Activated T-cell treated with anti-CD3 and anti-CD28 coated beads for 4 hours (primary cell): ENCODE measurements at regions not wholly inside any gene's neighbourhood (a gene's known extent, or its start where the extent isn't known, plus 50 kb on each side); places are given as distances from the start of the nearest gene placed in this dataset.

Experiments
- DNase-seq: peaks from one replicate; pipeline ENCODE4 v3.0.0-alpha.2; 2020

- no peak for DNase-seq
Observed at GRCh38 chr11:127157225-127157624, 156.7 kb upstream of the KIRREL3 start.

DNA sequence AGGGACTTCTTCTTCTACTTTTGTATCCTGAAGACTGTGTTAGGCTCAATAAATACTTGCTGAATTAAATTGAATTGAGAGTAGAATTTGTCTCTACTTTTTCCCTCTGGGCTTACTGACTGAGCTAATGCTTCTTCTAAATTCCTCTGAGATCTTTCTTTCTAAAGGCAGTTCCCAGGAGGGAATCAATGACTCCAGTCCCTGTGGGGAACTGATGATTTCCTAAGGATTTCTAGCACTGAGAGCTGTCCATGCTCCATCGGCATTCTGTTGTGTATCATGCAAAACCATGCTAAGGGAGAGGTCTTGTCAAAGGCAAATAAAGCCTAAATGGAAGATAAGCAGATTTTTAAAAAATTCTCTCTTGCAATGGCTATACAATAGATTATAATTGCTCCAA, 148.8 kb upstream of the KIRREL3 start:
- DNase-seq: no peak

- no peak for DNase-seq
Observed at GRCh38 chr11:127143251-127143650, 142.7 kb upstream of the KIRREL3 start.

- no peak for DNase-seq
Observed at GRCh38 chr11:127138613-127139012, 138.0 kb upstream of the KIRREL3 start.

DNA sequence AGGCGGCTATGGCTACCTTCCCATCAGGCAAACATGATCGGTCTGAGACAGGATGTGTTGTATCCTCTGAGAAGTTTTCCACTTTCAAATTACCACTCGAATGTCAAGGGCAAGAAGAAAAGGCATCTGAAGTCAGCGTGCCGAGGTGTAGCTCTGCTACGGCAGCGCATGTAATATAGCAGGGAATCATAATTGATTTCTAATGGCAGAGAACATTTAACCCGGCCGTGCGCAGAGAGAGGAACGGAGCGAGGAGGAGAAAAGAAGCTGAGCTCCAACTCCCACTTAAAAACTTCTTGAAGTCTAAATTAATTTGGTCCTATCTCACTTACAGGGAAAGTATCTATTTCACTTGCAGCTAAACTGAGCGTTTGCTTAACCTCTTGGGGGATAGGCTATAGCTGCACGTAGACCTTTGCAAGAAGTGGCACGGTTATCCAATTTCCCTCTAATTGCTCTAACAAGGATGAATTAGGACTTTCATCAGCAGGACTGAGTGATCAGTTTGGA, 137.3 kb upstream of the KIRREL3 start:
- no peak for DNase-seq

DNA sequence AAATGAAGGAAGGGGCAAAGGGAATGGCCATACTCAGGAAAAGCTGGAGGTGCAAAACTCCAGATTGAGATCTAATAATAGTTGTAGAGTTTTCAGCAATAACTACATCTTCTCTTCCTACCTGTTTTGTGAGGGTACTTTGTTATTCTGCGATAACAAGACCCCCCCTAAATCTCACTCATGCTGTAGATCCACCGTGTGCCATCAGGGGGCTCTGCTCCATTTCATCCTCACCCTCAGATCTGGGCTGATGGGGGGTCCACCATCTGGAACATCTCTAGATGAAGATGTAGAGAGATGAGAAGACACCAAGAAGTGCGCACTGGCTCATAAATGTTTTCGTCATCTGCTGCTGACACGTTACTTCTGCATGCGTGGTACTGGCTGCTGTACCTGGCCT, 135.9 kb upstream of the KIRREL3 start:
- DNase-seq: no peak

DNA sequence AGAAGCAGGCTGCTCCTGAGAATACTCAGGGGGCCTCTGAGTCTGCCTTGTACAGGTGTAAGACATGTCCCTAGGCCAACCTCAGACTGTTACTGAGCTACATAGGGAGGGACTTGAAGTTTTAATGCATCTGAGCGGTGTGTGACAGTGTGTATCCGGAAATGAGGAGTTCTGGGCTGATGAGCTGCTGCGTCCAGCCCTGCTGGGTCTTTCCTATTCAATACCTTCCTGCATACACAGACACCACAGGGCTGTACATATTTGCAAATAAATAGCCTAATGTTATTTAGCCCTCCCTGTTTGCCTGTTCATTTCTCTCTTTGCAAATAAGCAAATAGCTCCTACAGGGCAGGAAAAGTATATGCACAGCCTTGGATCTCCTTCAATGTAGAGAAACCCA, 134.7 kb upstream of the KIRREL3 start:
- DNase-seq: no peak

GRCh38 chr11:127133061-127133460, 132.5 kb upstream of the KIRREL3 start:
- DNase-seq: no peak

DNA sequence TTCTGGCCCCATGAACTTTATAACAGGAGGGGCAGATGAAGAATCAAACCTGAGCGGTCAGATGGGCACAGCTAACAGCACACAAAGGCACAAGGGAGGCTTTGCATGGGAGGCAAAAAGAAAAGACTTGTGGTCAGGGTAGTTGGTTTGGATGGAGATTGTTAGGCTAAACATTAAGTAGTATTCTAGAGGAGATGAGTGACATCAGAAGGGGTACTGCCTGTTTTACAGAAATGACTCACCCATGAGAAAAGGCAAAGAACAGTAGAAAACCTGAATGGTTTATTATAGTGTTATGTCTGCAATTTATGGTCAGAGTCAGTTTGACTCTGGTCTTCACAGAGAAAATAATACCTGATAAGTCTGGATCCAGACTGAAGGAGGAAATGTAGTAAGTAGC, 129.8 kb upstream of the KIRREL3 start:
- DNase-seq: no peak

GRCh38 chr11:127126986-127127385, 126.4 kb upstream of the KIRREL3 start:
- DNase-seq: no peak

DNA sequence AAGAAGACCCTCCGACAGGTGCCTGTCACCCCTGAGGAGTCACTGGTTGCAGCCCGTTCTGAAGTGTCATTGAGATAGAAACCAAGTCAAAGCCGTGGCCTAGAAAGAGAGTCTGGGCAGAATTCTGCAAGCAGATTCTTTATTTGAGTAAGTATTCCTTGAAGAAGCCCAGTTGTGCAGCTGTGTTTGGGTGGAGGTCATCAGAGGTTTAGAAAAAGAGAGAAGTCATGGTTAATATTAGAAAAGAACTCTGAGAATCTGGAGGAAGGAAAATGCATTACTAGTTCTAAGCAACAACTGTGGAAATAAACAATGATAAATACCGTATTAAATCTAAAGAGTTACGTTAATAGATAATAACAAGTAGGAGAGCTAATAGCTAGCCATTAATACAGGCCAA, 118.8 kb upstream of the KIRREL3 start:
- DNase-seq: no peak

DNA sequence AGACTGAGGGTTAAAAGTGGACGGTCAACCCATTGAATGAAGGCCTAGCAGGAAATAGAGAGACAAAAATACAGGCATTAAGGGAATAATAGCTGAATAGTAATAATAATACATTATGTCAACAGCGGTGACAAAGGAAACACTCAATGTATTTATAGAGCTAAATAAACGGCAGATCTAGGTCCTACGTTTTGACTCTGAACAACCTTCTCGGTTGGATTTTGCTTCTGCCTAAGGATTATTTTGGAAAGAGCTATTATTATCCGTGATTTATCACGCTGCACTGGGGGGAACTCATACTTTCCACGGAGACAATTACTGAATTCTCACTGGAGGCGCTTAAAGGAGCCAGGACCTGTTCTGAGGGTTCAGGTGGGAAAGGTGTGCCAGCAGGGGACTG, 118.2 kb upstream of the KIRREL3 start:
- DNase-seq: no peak

GRCh38 chr11:127117231-127117739, 116.7 kb upstream of the KIRREL3 start:
- no peak for DNase-seq

DNA sequence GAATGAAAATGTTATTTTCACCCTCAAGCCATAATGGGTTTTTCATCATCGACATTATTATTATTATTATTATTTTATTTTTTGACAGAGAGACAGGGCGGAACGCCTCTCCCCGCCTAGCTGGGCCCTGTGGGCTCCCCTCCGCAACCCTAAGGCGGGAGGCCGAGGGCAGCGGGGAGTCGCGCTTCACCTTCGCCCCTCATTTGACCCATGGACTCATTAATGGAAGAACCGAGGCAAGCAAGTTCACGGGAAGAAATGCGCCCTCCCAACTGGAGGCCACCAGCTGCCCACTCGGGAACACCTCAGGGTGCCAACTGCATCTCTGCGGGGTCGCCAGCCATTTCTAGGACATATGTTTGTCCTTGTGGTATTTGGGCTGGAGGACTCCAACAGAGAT, 115.3 kb upstream of the KIRREL3 start:
- no peak for DNase-seq

DNA sequence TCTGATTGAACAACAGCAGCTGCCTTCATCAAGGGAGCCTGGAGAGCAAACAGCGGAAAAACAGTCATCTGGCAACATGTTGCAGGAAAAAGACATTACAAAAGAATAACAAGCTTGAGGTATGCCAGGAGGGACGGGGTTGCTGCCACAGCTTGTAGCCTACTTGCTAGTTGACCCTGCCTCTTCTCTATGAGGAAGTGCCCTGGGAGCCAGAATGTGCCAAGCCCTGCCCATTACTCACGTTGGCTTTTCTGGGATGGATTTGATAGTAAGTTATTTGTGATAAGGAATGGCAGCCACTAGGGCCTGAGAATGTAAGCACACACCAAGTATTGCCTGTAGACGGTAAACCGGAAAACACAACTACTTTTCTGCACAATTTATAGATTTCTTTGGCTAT, 113.5 kb upstream of the KIRREL3 start:
- no peak for DNase-seq

GRCh38 chr11:127110542-127110941, 110.0 kb upstream of the KIRREL3 start:
- no peak for DNase-seq

DNA sequence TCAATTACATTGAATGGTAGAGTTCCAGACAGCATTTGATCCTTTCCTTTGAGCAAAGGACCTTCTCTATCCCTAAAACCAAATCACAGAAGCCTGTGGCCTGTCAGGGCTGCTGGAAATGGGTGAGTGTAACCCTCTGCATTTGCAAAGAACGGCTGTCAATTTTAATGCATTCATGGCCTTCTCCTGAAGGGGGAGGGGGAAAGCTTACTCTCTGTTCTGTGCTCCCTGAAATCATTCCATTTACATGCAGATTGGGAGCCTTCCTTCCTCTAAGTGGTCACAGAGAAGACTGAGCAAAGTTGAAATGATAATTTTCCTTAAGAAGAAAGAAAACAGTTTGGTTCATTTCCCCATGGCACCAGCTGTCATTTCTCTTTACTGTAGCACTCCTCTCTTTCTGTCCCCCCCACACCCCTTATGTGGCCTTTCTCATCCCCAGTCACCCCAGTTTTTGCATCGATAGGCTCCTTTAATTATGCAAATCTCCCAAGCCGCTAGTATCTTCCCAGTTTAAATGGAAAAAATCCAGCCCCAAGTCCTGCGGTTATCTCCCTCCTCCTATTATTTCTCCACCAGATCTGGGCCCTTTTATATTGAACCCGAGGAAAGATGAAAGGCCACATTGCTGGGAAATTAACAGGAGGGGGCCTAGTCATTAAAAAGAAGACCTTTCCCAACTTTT, 109.4 kb upstream of the KIRREL3 start:
- no peak for DNase-seq

DNA sequence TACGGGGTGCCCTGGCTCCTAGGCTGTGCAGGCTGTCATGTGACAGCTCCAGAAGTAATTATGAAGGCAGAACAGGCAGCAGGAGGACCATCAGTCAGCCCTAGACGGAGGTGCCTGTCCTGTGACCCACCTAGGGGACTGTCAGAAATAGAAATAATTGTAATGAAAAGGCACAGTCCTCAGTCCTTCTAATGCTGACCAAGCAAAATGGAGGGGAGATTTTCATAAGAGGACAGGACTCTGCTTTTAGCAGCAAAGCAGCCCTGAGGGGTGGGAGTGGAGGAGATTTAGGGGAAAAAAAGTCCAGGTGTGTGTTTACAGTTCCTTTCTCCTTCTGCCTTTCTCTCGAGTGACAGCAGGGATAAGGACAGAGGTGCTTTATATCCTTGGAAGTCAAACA, 108.3 kb upstream of the KIRREL3 start:
- no peak for DNase-seq

DNA sequence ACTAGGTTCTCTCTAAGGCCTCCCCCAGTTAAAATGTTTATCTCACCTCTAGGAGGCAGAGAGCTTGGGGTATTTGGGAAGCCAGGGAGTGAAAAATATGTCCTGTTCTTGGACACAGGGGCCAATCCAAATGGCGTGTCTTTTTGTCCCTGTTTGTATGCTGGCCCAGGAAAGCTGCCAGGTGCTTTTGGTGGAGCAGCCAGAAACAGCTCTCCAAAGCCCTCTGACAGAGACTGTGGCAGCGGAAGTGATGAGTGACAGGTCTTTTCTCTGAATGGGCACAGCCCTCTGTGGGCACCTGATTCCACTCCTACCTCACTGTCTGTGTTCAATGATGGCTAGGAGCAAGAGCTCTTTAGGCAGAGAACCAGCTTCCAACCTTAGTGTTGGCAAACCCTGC, 106.4 kb upstream of the KIRREL3 start:
- no peak for DNase-seq

GRCh38 chr11:127105593-127106541, 105.3 kb upstream of the KIRREL3 start:
- no peak for DNase-seq

DNA sequence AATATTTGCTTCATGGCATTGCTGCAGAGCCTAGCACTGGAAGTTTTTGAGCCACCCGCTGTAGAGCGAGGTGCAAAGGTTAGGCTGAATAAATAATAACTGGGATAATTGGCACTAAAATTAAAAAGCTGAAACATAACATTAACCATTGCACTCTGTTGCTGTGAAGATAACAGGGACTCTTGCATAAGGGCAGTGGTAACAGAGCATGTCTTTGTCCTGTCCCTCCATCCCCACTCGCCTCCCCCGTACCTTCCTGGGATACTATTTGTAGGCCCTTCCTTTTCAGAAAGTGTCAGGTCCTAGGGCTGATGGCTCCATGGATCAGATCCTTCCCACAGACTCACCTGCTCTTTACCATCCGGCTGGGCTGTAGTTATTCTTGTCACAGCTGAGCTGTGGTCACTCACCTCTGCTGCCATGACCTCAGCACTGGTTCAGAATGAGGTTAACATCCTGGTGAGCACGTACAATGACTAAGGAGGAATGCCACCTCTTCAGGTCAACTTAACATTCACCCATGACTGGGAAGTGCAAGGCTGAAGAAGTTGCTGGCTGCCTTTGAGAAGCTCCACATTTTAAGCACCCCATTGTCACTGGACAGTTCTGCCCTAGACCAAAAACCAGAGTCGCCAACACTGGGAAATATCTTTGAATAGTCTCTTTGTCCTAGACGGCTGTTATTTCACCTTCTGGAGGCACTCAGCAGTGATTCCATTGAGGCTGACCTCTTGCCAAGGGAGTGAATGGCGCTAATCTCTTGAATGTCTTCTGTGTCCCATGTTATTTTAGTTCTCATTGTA, 103.2 kb upstream of the KIRREL3 start:
- no peak for DNase-seq

DNA sequence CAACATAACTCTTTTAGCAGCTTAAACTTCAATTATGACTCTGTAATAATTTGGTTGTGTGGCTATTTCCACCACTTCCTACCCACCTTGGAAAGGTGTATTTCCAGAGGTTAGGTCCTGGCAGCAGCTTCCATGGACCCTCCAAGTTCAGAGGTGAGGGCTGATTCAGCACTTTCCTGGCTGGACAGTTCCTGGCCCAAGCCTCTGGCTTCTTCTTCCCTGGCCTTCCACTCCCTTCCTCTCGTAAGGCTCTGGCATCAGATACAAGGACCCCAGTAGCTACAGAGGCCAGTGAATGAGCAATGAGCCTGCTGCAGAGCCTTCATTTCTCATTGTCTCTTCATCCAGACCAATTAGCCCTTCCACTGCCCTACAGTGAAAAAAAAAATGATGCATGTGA, 98.1 kb upstream of the KIRREL3 start:
- no peak for DNase-seq

DNA sequence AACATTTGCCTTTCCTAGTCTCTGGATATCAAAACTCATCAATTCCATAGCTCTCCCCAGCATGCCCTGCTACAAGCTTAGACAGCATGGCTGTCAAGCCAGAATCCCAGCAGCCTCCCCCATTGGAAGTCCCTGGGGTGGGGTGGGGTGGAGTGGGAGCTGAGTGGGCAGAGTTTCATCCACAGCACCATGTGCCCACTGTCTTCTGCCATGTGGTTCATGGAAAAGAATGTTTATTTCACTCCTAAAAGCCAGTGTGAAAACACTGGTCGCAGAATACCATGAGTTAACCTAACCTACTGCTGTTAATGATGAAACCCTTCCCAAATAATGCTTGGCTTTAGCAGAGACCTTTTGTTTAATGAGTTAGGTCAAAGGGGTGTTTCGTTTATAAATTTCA, 80.2 kb upstream of the KIRREL3 start:
- DNase-seq: no peak
